DND-41 (cell line): ENCODE measurements at regions not wholly inside any gene's neighbourhood (a gene's known extent, or its start where the extent isn't known, plus 50 kb on each side); places are given as distances from the start of the nearest gene placed in this dataset.

Experiments used
- CTCF ChIP-seq: IDR thresholded peaks from 2 replicates; pipeline ENCODE4 v1.5.1; 2012; ENCODE audit warnings: borderline replicate concordance, low read length, moderate library complexity, mild to moderate bottlenecking; ENCODE audit not compliant: poor library complexity, severe bottlenecking; ENCODE audit errors: extremely low read depth
- EZH2 ChIP-seq: IDR thresholded peaks from 3 replicates; pipeline ENCODE4 v1.6.1; 2012; ENCODE audit warnings: borderline replicate concordance, low read depth, mild to moderate bottlenecking, moderate library complexity, low read length, inconsistent platforms; ENCODE audit not compliant: severe bottlenecking

GRCh38 chr1:228866468-228866867 lies 131.2 kb downstream of the RHOU start:
- TF ChIP-seq CTCF (no peak), EZH2 (no peak)
